HG02943 (cell line): ENCODE measurements at regions not wholly inside any gene's neighbourhood (a gene's known extent, or its start where the extent isn't known, plus 50 kb on each side); places are given as distances from the start of the nearest gene placed in this dataset.

Source experiments
- ATAC-seq: cut with Tn5 transposase; IDR thresholded peaks from one replicate; pipeline ENCODE4 v1.9.1; 2021; ENCODE audit warnings: mild to moderate bottlenecking, low read depth, moderate library complexity; ENCODE audit not compliant: unreplicated experiment

DNA sequence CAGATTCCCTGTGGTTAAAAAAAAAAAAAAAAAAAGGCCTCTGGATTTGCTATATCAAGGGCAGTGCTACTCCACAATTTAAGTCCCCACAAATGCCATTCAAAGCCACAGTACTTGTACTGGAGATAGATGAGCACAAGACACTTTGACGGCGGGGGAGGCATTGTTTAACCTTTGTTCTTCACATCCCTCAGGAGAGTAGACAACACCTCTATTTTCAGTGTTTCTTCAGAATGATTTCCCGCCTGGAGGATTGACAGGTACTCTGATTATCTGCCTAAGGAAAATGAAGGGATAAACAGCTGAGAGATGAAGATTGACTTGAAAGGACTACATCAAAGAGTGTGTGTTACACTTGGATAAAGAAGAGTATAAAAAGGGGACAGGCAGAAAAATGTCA, 58.7 kb downstream of the OTOL1 start:
- no peak for ATAC-seq

- ATAC-seq, result no peak
Observed at GRCh38 chr3:161556533-161556932, 59.9 kb downstream of the OTOL1 start.

DNA sequence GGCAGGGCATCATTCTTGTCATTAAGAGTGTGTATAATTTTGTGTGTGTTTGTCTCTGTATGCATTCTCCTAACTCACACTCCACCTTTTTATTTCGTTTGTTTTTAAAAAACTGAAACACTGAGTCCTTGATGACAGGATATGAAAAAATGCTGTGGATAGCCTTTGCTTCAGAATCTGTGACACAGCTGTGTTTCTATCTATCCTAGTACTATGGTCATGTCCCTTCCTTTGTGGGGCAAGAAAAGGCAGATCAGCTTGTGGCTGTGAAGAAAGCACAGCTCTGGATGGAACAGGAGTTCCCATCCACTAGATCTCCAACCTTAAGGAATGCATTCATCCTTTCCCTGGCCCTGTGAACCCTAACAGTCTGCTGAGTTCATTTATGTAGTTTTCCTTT, 60.3 kb downstream of the OTOL1 start:
- ATAC-seq, result no peak

GRCh38 chr3:161557445-161558150, 61.0 kb downstream of the OTOL1 start:
- ATAC-seq, result no peak

- no peak for ATAC-seq
Observed at GRCh38 chr3:161558236-161558635, 61.6 kb downstream of the OTOL1 start.

DNA sequence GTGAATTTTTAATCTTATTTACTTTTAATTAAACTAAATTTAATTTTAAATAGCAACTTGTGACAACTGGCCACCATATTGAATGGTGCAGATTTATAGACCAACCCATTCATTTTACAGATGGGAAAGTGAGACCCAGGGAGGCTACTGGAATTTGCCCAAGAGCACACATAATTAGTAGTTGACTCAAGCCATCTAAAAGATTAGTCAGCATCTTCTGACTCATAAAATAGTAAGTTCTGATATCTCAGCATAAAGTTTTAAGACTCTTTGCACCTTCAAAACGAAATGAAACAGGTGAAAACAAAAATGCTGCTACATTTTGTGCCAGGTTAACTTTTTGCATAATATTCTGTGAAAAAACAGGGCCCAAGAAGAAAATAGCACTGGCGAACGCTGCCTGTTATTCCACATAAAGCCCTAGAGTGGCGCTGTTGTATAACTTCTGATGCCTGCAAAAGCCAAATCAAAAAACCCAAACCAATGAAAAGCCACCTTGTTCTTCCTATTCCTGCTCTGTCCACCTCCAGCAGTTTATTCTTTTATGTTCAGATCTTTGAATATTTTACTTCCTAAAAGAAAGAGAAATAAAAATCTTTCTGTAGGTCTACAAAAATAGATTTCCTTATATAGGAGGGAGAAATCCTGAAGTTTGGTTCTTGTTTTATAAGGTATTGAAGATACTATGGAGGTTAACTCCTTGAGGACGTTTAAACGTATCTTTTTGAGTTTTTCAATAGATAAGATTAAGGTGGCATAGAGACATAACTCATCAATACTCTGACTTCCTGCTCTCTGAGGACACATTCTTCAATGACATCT, 62.8 kb downstream of the OTOL1 start:
- ATAC-seq, result no peak

DNA sequence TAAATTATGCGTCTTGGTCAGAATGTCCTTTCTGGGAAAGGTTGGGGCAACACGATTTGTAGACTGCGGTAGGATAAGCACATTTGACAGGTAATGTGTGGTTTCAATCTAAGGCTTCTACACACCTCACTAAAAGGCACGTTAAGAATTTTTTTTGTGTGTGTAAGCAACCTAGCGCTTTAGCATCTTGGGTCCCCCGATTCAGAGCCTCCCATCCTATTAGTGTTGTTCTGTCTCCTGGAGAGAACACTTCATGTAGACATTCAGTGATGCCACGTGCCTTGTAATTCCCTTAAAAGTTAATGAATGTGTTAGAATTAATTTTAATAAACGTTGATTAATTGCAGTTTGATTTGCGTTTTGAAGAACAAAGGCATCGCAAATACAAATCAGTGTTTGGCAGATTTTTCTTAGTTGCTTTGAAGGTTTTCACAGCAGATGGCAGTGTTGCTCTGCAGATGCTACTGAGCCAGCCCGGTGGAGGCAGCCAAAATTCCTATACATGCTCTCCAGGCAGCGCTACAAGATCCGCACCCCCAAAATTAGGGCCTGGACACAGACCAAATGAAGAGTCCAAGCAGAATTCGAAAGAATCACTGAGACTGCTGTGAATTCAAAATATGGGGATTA, 63.5 kb downstream of the OTOL1 start:
- no peak for ATAC-seq

DNA sequence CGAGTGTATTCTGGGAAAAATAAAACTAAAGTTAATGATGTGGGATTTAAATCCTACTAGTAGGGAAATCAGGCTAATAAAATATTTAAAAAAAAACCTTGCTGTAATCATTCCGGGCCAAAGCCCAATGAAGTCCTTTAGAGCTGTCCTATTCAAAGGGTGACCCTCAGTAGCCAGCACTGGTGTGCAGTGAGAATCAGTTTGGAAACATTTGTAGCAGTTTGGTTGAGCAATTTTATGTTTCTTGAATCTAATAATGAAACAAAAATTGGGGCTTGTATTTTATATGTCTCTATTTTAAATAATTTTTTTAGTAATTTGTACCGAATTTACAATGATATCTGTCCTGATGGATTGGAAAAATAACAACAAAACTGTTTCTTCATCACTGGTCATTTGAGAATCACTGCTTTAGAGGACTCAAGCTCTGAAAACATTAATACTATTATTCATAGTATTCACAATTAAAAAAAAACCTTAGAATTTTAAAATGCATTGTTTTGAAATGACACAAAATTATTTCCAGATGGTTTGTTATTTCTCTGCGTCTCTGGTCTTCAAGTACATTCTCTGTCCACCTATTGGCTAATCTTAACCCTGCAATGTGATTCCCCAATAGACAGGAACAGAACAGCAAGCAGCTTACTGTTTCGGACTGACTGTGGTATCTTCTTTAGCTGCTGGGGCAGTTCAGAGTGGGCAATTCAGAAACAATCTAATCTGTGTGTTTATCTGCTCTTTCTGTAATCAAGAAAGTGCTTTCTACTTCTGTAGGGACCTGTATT, 71.2 kb downstream of the OTOL1 start:
- no peak for ATAC-seq

DNA sequence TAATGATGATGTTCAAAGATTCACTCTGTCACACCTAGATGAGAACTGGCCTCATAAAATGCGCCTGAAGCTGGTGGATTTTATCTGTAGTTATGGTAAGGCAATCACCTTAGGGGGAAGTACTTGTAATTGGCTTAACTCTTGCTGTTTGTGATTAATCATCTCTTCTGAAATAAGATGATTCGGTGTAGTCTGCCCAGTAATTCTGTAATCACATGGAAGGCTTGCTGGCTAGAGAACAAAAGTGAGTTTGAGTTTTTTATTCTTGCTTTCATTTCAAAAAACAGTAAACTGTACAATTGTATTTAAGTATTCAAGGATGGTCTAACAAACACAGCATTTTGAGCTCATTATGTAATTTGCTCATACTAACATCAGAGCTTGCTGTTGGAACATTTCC, 72.1 kb downstream of the OTOL1 start:
- no peak for ATAC-seq

DNA sequence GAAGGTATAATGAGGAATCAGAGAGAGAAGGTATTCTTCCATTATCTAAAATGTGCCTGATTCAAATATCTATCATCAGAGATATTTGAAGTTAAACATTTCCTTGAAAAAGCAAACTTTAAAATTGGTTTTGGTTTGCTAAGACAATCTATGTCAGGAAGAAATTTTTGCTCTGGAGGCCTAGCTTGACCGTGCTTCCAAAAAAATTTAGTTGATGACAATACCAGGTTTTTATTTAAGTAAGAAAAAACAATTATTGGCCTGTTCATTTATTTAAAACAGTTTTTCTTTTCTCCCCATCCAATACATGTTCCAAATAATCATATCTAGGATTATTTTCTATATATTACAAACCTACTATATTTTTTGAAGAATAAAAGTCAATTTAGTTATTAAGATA, 75.3 kb downstream of the OTOL1 start:
- no peak for ATAC-seq

DNA sequence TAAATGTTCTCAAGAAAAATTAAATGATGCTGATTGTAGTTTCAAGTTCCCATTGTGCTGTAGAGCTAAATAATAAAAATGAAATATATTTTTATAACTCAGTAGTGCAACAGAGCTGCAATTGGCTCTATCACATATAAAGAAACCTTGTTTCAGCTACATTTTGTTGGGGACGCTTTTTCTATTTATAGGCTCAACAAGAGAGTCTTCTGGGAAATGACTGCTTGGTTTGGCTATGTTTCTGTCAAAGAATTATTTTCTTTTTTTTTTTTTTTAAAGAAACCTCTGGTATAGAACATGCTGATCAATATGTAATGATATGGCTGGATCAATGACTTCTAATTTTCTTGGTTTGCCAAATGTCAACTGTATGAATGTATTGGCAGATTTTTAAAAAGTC, 76.5 kb downstream of the OTOL1 start:
- ATAC-seq, result no peak

- ATAC-seq, result no peak
Observed at GRCh38 chr3:161575901-161576300, 79.3 kb downstream of the OTOL1 start.

DNA sequence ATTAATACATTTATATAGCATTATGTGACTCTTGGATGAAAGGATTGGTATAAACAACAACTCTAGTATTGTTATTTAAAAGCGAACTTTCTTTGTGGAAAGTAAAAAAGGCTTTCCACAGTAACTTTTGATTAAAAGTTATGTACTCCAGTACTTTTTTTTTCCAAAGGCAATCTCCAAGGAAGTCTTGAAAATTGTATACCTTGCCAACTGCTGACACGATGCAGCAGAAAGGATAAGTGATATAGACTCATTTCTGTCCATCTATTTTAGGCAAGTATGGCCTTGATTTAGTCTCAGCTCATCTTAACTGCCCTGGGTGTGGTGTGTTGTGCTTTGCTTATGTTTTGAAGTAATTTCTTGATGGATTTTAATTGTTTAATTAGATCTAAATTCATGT, 79.7 kb downstream of the OTOL1 start:
- no peak for ATAC-seq

DNA sequence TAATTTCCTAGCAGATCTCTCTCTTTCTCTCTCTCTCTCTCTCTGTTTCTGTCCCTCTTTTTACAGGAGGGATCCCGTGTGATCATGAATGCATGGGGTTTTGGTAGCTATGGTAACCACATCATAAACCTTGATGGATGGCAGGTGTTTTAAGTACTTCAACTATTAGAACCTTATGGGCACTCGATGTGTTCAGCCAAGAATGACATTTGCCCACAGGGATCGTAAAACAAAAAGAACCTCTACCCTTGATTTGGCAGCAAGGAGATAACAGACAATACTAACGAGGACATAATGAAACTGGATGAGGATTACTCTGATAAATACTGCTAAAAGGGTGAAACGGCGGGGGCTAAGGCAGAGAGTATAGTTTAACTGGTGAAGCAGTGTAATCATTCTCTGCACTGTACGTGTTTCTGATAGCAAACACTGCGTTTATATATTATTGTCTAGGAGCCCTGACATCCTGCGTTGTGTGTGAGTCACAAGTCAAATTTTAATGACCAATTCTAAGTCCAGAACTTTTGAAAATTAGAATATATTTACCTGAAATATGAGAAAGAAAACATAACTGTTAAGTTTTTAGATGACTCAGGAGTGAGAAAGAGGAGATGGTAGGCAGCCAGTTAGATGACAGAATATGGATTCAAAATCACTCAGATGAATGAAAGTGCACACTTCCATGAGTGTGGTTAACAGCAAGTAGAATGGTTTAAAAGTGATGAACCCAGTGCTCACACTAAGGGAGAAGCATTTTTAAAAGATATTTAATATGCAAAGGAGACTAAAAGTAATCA, 80.3 kb downstream of the OTOL1 start:
- ATAC-seq, result no peak

DNA sequence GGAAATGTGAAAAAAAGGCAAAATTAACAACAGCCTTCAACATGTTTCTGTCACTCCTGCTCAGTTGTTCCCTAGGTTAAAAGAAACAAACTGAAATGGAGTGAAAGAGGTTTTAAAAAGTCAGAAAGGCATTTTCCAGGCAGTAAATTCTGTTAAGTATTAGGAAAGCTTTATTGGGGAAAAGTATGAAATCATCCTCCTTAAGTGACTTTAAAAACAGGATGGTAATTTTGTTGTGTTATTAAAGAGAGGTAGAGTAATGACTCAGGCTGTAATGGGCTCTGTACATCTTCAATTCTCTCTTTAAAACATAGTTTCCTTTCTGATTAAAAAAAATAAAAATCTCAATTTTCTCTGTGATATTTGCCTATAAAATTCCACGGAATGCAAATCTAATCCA, 81.1 kb downstream of the OTOL1 start:
- ATAC-seq, result no peak

DNA sequence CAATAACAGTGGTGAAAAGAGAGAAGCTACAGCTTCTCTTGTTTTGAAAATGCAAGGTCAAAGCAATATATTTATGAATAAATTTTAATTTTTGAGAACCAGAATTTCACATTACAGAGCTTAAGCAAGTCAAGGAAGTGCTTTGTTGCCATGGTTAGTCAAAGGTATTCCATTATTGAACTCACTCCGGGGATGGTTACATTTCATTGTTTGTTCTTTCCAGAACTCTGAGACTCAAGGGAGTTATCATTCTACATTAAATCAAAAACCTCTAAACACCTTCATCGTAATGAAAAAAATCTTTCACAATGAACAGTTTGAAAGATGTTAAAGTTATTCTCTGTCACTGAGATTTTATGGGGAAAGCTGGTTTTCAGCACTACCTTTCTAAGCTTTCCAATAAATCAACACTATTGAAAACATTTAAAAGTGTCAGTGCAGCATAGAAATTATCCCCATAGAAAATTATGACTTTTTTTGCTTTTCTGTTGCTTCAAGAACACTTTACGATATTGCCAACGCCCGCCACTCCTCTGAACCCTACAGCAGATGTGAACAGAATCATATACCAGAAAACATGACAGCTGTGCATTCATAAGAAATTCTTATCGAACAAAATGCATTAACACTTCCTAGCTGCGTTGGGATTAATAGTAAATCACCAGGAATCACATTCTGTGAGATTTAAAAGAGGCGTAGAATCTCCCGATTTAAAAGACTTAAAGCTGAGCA, 83.0 kb downstream of the OTOL1 start:
- ATAC-seq, result no peak

DNA sequence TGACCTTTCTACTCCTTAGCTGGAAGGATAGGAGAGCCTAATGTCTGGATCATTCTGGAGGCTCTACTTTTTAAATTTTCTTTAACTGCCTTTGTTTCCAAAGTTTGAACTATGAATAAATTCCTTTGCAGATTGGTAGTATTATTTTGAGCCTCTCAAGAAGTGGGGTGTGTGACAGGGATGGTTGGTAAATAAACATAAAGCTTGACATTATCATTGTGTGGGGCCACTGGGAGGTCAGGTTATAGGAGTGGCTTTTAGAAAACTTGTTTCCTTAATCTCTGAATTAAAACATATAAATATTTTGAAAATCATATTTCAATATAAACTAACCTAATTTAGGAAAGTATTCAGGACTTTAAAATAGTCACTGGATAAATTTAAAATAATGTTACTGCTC, 89.3 kb downstream of the OTOL1 start:
- ATAC-seq, result no peak

DNA sequence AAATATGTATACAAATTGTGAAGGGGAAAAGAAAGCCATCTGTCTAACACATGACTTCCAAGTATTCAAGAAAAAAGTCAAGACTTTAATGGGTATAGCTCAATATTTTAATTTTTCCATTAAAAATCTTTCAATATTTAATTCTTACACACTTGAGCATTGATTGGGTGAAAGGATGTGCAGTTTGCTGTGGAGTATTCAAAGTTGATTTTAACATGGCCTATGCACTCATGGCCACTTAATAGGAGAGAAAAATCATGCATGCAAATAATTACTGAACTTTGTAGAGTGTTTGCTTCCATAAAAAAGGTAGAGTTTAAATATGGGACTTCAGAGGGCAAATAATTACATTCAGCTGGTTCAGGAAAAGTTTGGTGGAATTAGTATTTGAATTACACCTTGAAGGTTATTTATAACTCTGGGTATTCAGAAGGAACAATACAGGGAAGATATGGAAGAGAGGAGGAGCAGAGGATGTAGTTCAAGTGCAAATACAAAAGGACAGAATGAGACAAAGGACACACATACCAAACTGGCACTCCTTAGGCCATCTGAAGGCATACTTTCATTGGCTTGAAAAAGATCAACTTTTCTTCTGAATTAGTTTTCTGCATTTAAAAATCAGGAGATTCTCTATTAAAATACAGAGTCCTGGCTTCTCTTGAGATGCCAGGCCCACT, 90.1 kb downstream of the OTOL1 start:
- no peak for ATAC-seq

DNA sequence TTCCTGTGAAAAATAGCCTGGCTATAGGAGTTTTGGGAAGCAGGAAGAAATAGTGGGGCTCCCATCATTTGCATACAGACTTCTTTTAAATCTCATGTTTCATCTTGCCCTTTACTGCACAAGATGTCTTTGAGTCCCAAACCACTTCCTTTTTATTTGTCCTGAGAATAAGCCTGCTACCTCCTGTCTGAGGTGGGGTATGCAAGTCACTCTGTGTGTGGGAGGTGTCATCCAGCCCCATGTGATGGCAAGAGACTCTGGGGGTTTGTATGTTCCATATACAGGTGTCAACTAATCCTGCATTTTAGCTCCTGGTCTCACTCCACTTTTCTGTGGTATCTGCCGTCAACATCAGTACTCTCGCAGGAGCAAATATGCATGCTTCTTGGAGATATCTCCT, 102.0 kb downstream of the OTOL1 start:
- ATAC-seq, result no peak
